ENCODE measurements at regions not wholly inside any gene's neighbourhood (a gene's known extent, or its start where the extent isn't known, plus 50 kb on each side); places are given as distances from the start of the nearest gene placed in this dataset.

GRCh38 chr10:65419629-65420028 is 1506.2 kb upstream of the LRRTM3 start:
- TF ChIP-seq, protein P1, sequence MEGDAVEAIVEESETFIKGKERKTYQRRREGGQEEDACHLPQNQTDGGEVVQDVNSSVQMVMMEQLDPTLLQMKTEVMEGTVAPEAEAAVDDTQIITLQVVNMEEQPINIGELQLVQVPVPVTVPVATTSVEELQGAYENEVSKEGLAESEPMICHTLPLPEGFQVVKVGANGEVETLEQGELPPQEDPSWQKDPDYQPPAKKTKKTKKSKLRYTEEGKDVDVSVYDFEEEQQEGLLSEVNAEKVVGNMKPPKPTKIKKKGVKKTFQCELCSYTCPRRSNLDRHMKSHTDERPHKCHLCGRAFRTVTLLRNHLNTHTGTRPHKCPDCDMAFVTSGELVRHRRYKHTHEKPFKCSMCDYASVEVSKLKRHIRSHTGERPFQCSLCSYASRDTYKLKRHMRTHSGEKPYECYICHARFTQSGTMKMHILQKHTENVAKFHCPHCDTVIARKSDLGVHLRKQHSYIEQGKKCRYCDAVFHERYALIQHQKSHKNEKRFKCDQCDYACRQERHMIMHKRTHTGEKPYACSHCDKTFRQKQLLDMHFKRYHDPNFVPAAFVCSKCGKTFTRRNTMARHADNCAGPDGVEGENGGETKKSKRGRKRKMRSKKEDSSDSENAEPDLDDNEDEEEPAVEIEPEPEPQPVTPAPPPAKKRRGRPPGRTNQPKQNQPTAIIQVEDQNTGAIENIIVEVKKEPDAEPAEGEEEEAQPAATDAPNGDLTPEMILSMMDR (IDR thresholded peaks at IDR 0.05), result no peak
- TF ChIP-seq EZH2phosphoT487 (IDR thresholded peaks at IDR 0.05), result no peak

Data from neural progenitor cell (in vitro differentiated cells).